GM19468 (cell line): ENCODE measurements at regions not wholly inside any gene's neighbourhood (a gene's known extent, or its start where the extent isn't known, plus 50 kb on each side); places are given as distances from the start of the nearest gene placed in this dataset.
"Not testable (repeated sequence)": the region's sequence is repeated elsewhere in the genome, so short reads cannot be mapped to it uniquely, and the experiment has no call there.

Source experiments
- ATAC-seq: cut with Tn5 transposase; IDR thresholded peaks from one replicate; pipeline ENCODE4 v1.9.1; 2021; ENCODE audit warnings: mild to moderate bottlenecking, moderate library complexity, moderate number of reproducible peaks; ENCODE audit not compliant: unreplicated experiment; ENCODE audit errors: extremely low read depth

DNA sequence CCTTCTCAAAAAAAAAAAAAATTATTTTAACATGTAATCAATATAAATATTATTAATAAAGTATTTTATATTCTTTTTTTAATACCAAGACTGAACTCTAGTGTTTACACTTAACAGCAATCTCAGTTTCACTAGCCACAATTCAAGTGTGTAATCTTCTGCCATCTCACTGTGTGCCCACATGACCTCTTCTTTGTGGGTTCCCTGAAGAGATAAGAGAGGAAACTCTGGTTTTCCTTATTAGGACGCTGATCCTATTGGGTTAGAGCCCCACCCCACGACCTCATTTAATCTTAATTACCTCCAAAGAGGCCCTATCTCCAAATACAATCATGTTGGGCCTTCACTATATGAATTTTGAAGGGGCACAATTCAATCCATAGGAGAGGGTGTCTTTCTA lies 177.6 kb downstream of the STK31 start:
- no peak for ATAC-seq

DNA sequence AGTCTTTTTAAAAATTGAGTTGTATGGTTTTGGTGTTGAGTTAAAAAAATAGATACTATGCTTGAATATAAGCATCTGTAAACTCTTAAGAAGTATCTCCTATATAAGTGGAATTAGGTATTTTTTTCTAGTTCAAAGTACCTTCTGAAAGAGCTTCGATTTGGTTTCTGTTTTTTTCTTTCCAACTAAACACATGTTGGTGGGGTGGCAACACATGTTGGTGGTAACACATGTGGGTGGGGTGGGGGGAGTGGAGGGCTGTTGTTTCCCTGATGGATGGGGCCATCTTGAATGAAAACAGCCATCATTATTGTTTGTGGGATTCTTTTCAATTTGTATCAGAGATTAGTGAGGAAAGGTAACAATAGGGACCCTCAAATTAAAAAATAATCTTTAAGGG lies 178.9 kb downstream of the STK31 start:
- no peak for ATAC-seq

DNA sequence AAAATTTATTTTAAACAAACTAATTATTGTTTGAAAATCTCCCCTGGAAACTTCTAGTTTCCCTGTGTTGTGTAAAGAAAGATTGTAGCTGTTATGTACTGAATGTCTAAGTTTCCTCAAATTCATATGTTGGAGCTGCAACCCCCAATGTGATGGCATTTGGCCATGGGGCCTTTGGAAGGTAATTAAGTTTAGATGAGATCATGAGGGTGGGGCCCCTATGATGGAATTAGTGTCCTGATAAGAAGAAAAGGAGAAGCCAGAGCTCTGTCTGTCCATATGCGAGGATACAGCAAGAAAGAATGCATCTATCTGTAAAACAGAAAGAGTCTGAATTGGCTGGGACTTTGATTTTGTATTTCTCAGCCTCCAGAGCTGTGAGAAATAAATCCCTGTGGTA lies 179.5 kb downstream of the STK31 start:
- ATAC-seq: no peak

GRCh38 chr7:23892019-23892418 lies 182.0 kb downstream of the STK31 start:
- ATAC-seq: no peak

DNA sequence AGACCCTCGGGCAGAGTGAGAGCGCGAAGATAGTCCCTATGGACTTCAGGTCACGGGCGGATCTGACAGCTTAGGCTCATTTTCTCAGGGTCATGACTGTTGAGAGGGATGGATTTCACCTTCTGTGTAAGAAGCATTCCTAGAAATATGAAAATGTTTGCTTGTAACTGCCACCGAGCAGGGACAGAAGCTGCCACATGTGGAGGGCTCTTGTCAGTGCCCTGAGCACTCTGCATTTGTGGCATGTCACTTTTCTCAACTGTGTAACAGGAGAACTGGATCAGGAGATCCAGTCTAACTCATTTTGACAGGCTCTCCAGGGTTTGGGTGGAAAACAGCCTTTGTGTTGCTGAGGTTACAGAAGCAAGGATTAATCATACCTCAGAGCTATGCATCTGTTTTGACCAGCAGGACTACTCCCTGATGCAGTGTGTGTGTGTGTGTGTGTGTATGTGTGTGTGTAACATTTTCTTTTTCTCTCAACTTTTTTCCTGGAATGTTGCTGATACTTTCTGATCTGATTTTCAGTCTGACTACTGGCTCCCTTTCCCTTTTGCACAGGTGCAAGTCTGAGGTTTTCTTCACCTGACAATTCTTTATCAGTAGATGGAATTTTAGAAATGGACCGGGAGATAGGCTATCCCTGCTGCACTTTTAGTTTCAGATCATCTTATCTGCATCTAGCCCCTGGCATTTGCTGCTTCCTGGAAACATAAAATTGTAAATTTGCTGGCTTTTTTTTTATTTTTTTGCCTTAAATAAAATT lies 183.3 kb downstream of the STK31 start:
- ATAC-seq: no peak

DNA sequence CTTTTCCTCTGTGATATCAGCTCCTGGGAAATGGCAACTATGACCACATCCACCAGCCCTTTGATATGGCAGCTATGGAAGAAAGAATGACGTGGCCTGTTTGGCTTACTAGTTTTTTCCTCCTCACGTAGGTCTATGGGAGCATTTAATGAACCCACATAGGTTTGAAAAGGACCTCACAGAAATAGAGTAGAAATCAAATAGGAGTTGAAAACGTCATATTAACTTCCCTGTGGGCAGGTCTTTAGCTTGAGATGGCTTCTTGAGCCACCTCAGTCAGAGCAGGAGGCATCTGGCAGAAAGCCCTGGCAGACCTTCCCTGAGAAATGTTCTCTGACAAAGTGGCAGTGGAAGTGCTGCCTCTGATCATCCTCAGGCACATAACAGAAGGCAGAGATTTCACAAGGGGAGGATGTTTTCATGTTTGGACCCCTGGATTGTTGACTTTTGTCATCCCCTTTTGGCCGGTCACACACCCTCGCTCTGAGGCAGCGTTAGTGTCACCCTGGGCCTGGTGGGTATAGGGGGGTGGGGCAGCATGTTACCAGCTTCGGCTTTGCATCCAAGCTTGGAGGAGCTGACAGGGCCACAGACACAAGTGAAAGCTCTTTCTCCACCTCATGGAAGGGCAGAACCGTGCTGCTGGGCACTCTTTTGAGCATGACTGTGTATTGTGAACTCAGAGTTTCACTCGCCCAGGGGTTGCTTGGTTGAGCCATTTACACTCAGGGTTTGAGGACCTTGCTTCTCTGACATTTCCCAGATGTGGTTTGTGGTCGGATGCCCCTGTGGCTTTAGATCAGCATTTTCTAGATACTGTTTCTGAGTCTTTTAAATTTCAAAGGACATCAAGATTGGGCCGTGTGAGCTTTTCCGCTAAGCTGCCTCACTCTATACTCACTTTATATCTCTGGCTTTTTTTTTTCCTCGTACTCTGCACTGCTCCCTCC lies 184.2 kb downstream of the STK31 start:
- no peak for ATAC-seq

DNA sequence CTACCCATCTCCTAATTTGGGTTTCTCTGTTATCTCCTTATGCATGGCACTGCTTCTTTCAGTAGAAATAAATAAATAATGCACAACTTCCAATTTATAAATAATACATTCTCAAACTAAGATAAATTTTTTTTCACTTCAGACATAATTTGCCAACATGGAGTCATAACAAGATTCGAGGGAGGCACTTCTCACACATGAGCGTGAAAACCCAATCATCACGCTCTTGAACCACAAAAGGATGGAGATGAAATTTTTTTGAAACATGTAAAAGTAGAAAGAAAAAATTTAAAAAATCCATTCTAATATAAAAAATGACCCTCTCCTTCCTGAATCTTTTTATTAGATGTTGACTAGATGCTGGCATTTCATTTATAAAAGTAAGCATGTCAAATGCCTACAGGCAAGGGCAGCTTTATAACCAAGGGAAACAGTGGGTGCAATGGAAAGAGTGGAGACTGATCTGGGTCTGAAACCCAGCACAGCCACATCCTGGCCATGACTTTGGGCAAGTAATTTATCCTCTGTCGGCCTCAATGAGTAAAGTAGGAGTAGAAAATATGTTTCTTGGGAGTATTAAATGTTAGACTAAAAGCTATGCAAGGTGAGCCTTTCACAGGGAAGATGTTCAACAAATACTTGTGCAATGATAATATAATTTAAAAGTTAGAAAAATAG lies 185.0 kb downstream of the STK31 start:
- no peak for ATAC-seq

DNA sequence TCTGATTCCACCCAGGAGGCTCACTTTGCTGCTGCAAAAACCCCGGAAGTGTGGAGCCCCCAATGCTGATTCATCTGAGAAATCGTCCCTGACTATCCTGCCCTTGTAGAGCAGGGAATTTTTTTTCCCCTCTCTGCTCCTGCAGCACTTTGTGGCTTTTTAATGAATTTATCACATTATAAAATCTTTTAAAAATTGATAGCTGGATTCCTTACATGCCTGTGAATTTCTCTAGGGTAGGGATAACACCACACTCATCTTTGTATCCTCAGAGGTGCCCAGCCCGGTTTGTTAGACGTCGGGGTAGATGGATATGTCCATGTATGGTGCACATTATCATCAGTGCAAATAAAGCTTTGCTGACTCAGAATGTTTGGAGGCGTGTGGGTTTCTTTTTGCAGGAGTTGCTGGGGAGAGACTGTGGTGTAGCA lies 185.7 kb downstream of the STK31 start:
- no peak for ATAC-seq

GRCh38 chr7:23898619-23899018 lies 188.6 kb downstream of the STK31 start:
- no peak for ATAC-seq

- ATAC-seq: not testable (repeated sequence)
These were observed 194.9 kb downstream of the STK31 start for GRCh38 chr7:23904901-23905300.

DNA sequence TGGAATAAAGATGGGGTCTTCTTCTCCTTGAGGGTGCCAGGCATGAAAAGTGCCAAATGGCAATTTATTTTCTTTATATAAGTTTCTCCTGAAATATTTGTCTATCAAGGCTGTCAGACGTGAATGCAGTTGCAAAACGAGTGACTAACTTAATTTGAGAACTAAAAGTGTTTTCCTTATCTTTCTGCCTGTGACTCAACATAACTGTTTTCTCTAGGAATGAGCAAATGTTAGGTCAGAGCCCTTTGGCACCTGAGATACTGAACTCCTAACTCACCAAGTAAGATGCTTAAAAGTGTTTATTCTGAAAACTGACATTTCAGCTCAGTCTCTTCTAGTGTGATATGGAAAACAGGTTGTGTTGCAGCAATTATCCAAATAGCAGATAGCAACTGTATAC lies 197.0 kb downstream of the STK31 start:
- ATAC-seq: no peak

DNA sequence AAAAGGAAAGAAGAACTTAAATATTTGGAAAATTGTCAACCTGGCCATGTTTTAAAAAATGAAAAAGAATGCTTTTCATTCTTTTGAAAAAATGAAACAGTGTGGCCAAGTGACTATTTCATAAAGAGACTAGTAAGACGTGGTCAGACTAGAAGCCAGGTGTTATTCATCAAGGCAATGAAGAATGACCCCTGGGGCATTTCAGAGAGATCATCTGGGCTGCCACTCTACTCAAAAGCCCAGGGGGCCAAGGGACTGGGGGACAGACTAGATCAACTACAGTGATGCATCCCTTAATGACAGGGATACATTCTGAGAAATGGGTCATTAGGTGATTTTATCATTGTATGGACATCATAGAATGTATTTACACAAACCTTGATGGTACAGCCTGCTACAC lies 199.4 kb downstream of the STK31 start:
- ATAC-seq: no peak

DNA sequence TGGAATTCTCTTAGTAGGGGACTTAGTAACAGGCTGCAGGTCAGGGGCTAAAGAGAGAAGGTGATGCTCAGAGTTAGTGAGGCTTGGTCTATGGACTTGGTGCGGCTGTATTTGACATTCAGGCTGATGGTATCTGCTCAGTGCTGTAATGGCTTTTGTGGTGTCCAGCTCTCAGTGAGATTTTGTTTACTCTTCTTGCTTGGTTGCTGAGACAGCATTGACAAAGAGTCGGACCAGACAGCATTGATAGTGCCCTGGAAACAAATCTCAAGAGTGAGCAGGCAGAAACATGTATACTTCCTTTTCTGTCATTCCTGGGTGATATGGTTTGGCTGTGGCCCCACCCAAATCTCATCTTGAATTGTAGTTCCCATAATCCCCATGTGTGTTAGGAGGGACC lies 202.0 kb downstream of the STK31 start:
- no peak for ATAC-seq

DNA sequence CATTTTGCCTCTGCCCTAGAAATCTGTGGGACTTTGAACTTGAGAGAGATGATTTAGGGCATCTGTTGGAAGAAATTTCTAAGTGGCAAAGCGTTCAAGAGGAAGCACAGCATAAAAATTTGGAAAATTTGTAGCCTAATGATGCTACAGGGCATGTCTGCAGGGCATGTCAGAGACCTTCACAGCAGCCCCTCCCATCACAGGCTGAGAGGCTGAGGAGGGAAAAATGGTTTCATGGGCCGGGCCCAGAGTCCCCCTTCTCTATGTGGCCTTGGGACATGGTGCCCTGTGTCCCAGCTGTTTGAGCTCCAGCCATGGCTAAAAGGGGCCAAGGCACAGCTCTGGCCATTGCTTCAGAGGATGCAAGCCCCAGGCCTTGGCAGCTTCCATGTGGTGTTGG lies 203.0 kb downstream of the STK31 start:
- no peak for ATAC-seq

DNA sequence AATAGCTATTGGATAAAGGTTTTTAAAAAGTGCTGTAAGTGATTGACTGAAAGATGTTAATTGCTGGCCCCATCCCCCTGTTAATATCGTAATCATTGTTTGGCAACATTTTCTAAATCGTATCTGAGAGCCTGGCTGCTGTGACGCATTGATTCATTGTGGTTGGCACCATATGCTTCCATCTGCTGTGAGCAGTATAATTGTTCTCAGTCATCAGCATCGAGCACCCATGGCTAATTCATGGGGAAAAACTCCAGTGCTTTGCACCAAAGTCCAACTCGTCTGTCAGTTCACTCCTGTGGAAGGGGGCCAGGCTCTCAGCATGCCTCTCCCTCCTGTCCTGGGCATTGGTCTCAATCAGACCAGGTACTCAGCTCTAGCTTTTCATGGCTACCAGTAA lies 205.2 kb downstream of the STK31 start:
- ATAC-seq: no peak

- no peak for ATAC-seq
These were observed 208.3 kb downstream of the STK31 start for GRCh38 chr7:23918286-23918685.

- ATAC-seq: no peak
These were observed 208.8 kb downstream of the STK31 start for GRCh38 chr7:23918856-23919255.

DNA sequence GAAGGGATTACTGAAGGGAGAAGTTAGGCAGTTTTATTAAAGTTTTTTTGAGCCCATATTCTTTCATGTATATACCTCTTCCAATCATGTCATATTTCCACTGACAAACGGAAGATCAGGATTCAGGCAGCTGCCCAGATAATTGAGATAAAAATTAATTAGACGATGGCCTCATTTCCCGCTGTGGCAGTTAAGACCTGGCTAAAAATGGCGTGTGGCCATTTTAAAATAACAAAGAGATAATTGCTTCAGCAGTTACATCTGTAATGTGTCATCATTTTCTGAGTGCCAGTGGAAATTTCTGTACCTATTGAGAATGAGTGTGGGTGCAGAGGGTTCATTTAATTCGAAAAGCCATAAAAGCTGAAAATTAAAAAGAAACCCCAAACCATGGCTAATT lies 215.1 kb downstream of the STK31 start:
- no peak for ATAC-seq

- no peak for ATAC-seq
These were observed 217.8 kb downstream of the STK31 start for GRCh38 chr7:23927709-23928417.

DNA sequence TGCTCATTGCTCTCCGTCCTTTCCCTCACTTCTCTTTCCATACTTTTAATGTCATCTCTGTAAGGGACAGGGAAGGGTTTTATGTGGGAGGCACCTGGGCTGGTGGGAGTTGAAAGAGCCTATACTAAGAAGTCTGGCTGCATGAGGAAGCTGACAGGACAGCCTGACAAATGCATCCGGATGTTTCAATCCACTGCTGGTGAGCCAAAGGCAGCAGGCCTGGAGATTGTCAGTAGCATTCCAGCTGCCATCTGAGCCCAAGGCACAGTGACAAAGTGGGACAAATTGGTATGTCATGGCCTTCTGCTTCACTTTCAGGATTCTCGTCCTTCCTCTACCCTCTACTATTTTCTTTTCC lies 218.4 kb downstream of the STK31 start:
- no peak for ATAC-seq
